HG02870 (cell line): ENCODE measurements at regions not wholly inside any gene's neighbourhood (a gene's known extent, or its start where the extent isn't known, plus 50 kb on each side); places are given as distances from the start of the nearest gene placed in this dataset.
"Not testable (repeated sequence)": the region's sequence is repeated elsewhere in the genome, so short reads cannot be mapped to it uniquely, and the experiment has no call there.

ENCODE experiments used
- ATAC-seq: cut with Tn5 transposase; IDR thresholded peaks from one replicate; pipeline ENCODE4 v1.9.1; 2021; ENCODE audit warnings: mild to moderate bottlenecking, moderate library complexity; ENCODE audit not compliant: unreplicated experiment

DNA sequence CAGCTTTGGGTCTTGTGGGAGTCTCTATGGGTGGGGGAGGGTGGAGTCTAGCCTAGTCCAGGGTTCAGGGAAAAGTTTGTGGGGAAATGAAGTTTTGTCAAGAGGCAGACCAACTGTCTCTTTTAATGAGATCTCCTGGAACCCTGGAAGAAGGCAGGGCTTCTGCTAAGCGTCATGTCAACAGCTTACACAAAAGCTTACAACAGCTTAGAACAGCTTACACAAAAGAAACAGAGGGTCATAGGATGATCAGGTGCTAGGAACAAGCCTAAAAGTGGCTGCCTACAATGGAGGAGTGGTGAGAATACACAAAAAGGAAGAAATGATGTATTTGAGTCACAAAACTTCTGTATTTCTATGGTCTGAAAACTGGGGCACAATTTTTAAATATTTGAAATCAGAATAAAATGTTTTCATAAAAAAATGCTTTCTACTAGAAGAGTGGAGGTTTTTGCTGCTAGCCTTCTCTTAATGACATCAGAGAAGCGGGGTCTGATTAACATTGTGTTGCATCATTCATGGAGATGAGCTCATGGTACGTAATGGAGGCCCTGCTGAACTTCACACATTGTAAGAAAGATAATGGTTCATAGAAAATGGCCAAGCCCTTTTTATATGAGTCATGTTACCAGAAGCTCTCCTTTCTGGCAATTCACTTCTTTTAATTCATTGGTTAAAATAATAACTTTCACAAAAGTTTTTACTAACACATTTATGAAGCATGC, 351.0 kb downstream of the PIK3C3 start:
- no peak for ATAC-seq

DNA sequence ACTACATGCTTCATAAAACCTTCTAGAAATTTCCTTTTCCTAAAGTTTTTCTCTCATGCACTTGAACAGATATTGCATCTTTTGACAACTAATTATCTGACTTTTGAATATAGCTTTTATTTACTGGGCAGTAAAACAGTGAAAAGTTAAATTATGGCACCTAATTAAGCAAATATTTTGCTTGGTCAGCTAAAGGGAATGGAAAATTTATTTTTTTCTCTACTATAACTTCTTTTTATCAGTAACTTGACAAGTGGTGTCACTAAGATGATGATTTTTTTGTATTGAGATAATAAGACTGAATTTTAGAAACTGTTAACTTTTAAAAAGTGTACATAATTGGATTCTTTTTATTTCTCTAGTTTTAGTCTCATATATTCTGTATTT, 351.6 kb downstream of the PIK3C3 start:
- ATAC-seq, result no peak

DNA sequence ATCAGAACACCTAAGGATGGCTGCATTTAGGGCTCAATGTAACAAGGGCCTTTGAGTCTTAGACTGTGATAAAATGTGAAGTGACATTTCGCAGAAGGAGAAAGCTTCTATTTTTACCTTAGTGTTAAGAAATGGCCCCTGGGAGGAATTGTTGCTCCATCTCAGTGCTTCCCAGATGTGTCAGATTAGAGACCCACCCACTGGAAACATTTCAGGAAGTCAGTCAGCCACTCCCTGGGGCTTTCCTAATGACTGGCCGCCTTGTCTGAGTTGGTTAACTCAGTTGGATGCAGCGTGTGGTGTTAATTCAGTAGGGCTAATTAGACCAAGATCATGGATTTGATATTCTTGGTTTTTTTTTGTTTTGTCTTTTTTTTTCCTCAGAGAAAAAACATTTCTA, 355.9 kb downstream of the PIK3C3 start:
- ATAC-seq, result no peak

- no peak for ATAC-seq
These were observed 371.7 kb downstream of the PIK3C3 start for GRCh38 chr18:42326752-42327151.

DNA sequence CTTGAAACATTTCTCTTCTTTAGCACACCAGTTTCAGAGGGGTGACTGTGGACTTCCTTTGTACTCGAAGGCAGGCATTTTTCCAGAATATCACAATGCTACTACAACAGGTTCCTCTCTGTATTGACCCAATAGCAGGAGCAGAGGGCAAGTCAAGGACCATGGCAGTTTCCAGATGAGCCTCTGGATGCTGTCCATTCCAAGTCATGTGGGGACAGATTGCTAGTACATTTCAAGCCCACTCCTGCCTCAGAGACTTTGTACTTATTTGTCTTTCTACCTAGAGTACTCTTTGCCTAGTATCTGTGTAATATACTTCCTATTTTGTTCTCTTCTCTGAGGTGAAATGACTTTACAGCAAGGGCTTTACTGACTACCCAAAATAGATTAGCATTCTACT, 373.9 kb downstream of the PIK3C3 start:
- ATAC-seq, result no peak

- ATAC-seq, result no peak
These were observed 375.3 kb downstream of the PIK3C3 start for GRCh38 chr18:42330296-42330695.

DNA sequence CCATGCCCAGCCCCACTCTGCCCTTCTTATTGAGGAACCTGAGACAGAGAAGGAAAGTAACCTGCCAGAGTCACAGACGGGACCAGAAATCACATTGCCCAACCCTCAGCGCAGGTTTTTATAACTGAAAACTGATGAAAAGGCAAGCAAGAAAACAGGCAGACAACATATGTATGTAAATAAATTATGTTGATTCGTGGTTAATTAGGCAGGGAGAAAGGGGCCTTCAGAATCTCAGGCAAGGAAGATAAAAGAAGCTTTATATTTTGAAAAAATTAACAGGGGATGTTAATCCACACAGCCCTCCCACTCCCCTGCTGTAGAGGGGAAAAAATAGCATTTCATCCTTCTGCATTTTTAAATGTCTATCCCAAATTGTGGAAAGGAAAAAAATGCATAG, 378.5 kb downstream of the PIK3C3 start:
- no peak for ATAC-seq

GRCh38 chr18:42334931-42335330, 379.9 kb downstream of the PIK3C3 start:
- ATAC-seq, result no peak

- no peak for ATAC-seq
These were observed 381.1 kb downstream of the PIK3C3 start for GRCh38 chr18:42336139-42336538.

- not testable (repeated sequence) for ATAC-seq
These were observed 382.3 kb downstream of the PIK3C3 start for GRCh38 chr18:42337337-42337736.

GRCh38 chr18:42338683-42339082, 383.6 kb downstream of the PIK3C3 start:
- ATAC-seq, result no peak

DNA sequence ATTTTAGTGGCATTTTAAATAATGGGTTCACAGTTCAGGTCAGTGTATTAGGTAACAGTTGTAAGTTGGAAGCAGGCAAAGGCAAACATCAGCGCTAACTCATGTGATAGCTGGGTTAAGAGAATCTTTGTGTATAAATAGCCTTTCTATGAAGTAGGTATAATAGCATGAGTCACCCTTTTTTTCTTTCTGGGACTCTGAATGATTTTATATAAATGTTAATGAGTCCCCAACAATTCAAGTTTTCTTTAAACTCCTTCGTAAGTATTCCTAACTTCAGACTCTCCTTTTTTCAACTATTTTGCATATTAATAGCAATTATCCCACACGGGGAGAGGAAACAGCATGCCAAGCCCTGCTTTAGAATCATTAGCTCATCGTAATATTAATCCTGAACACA, 384.3 kb downstream of the PIK3C3 start:
- ATAC-seq, result no peak

DNA sequence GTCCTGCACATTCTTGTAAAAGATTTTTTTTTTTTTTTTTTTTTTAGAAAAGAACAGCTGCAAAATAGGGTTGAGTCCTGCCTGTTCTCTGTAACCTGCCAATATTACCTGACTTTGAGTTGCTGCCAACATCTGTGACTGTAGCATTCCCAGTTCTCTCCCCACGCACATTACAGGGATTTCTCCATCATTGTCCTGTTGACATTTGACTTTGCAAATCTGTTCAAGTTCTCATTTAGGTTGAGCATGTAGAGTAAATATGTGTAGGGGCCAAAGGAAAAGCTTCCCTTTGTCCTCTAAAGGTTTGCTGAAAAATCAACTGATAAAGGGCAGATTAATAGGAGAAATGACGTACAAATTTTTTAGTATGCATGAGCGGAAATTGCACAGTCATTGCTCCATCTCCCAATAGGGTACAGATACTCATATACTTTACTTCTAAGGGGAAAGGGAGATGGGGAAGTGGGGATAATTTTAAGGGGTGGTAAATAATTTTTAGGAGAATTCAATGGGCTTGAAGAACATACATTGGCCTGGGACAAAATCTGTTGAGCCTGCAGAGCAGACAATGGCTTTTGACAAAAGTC, 385.5 kb downstream of the PIK3C3 start:
- no peak for ATAC-seq

GRCh38 chr18:42341423-42341822, 386.4 kb downstream of the PIK3C3 start:
- no peak for ATAC-seq

DNA sequence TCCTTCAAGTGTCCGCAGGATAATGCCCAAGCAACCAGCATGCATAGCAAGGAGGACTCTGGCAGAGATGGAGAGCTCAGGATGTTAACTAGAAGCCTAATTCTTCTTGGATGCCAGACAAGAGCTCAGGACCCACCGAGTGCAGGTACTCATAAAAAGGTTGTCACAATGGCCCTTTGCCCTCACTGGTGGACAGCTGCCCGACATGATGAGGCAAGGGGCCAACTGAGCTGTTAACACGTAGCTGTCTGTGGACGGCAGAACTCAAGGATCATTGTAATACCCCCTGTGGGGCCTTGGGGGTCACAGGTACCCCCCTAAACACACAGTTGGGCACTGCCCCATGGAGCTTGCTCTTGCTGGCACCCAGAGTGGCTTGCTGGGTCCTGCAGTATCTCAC, 393.7 kb downstream of the PIK3C3 start:
- ATAC-seq, result no peak

DNA sequence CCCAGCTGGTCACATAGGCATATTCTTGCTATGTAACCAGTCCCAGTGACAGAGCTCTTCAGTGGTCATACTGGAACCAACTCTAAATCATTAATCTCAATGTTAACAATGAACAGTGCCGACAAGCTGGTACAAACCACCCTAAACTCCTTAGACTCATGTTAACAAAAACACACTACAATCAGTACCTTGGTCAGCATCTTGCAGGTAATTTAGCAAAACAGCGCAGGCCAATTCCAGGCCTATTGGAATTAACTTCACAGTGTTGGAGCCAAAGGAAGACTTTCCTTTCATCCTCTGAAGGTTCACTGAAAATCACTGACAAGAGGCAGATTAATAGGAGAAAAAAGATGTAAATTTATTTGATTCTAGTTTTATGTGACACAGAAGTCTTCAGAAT, 396.4 kb downstream of the PIK3C3 start:
- ATAC-seq, result no peak

DNA sequence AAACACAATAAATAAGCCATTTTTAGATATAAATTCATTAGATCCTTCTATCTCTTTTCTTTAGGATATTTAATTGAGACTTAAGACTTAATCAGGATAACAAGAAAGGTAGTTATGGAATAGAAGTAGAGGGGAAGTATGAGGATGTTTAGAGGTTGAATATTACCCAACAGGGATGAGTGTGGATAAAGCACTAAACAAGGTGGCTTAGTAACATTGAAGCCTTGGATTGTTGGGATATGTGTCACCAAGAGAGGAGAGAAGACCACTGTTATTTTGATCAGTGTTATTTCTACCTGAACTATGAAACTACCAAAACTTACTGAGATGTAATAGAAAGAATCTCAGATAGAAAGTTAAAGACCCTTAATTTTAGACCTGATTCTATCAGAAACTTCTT, 405.7 kb downstream of the PIK3C3 start:
- no peak for ATAC-seq

DNA sequence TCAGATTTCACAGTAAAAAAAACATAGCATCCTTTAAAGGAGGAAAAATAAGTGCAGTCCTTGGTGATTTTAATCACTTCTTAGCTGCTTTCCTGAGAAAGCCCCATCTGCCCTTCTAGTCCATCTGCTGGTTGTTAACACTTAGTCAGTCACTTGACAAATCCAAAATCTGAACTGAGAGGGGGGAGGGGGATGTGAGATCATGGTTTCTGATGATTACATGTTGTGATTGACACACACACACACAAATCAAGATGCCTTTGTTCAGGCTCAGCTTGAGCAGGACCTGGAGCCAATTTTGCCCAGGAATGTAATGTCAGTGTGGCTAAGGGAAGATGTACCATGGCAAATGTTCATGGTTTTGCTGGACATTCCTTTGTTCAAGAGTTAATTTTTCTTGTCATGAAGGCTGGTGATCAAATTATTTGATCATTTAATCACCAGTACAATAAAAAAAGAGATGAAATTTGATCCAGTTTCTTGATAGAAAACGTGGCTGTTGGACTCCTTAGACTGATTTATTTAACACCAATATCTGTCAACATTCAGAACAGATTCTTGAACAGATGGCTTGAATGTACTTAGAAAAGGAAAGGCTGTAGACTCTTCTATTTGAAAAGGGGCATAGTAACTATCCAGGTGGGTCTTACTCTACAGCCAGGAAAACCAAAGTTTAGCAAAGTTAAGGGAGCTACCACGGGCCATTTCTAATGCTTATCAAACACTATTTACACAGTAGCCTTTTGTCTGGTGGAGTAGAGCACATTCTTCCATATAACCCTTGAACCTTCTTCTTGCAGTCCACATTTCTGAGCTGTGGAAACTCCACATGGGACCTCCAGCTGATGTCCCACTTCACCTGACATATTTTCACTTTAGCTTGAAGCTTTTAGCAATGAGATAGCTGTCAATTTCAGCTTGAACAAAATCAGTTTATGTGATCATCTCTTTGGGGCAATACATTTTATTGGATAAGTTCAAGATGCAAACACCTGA, 408.7 kb downstream of the PIK3C3 start:
- ATAC-seq, result no peak

DNA sequence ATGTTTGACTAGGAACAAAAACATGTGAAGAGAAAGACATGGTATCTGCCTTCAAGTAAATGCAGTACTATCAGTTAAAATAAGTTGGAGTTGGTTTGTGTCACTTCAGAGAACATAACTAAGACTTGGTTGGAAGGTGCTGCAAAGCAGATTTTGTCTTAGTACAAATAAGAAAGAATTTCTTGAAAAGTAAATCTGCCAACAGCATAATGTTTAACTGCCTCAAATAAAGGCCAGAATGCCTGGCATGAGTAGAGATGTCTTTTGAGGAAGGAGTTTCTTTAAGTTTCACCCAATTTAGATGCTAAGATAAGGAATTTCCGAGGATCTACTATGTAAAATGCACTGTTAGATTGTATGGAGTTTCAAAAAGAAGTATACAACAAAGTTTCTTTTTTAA, 409.7 kb downstream of the PIK3C3 start:
- ATAC-seq, result no peak

DNA sequence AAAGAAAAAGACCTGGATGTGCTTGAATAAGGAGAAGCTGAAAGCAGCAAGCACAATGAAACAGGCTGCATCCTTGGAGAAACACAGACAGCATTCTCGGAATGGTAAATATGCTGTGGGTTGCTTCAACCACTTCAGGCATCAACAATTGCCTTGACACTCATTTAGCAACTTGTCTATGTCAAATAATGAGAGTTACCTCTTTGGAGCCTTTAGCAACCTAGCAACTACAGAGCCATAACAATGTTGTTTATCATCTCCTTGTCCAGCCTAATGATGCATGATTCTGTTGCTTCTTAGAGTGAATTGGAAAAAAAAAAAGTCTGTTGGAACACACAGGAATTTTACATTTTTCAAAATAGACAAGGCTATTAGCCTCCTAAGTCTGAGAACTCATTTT, 410.6 kb downstream of the PIK3C3 start:
- ATAC-seq, result no peak

GRCh38 chr18:42373584-42373983, 418.6 kb downstream of the PIK3C3 start:
- no peak for ATAC-seq

DNA sequence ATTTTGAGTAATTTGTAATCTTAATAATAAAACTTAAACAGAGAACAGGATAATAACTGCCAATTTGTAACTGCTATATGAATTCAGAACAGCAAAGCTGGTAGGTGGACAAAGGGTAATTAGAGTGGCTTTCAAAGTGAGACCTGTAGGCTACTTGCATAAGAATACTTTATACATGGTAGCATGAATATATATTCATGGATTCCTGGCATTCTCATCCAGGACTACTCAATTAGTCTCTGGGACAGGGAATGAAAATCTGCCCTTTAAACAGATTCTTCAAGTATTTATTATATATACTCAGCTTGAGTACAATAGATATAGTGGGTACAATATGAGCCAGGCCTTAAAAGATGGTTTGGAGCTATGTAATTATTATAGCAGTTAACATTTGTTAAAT, 419.9 kb downstream of the PIK3C3 start:
- ATAC-seq, result no peak
